ENCODE measurements at regions not wholly inside any gene's neighbourhood (a gene's known extent, or its start where the extent isn't known, plus 50 kb on each side); places are given as distances from the start of the nearest gene placed in this dataset.

DNA sequence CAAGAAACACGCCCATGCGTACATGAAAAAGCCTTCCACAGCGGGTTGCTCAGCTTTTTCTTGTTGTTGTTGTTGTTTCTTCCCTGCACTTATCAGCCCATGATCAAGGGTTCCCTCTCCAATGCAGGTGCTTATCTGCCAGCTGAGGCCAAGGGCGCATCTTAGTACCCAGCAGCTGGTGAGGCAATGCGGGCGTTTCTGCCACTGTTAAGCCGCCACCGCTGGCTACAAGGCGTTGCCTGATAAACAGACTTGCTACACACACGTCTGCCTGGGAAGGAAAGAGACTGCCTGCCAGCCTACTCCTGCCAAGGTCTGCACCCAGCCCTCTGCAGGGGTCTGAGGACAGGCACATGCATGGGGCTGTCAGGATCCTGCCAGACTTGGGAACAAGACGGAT, 345.9 kb downstream of the BCL11B start:
- H3K27ac ChIP-seq (replicated peaks): no peak overlapping the region
- TF ChIP-seq, protein P1, sequence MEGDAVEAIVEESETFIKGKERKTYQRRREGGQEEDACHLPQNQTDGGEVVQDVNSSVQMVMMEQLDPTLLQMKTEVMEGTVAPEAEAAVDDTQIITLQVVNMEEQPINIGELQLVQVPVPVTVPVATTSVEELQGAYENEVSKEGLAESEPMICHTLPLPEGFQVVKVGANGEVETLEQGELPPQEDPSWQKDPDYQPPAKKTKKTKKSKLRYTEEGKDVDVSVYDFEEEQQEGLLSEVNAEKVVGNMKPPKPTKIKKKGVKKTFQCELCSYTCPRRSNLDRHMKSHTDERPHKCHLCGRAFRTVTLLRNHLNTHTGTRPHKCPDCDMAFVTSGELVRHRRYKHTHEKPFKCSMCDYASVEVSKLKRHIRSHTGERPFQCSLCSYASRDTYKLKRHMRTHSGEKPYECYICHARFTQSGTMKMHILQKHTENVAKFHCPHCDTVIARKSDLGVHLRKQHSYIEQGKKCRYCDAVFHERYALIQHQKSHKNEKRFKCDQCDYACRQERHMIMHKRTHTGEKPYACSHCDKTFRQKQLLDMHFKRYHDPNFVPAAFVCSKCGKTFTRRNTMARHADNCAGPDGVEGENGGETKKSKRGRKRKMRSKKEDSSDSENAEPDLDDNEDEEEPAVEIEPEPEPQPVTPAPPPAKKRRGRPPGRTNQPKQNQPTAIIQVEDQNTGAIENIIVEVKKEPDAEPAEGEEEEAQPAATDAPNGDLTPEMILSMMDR (IDR thresholded peaks at IDR 0.05; ENCODE audit: insufficient read depth, low read length): no peak
- TF ChIP-seq, protein P2, sequence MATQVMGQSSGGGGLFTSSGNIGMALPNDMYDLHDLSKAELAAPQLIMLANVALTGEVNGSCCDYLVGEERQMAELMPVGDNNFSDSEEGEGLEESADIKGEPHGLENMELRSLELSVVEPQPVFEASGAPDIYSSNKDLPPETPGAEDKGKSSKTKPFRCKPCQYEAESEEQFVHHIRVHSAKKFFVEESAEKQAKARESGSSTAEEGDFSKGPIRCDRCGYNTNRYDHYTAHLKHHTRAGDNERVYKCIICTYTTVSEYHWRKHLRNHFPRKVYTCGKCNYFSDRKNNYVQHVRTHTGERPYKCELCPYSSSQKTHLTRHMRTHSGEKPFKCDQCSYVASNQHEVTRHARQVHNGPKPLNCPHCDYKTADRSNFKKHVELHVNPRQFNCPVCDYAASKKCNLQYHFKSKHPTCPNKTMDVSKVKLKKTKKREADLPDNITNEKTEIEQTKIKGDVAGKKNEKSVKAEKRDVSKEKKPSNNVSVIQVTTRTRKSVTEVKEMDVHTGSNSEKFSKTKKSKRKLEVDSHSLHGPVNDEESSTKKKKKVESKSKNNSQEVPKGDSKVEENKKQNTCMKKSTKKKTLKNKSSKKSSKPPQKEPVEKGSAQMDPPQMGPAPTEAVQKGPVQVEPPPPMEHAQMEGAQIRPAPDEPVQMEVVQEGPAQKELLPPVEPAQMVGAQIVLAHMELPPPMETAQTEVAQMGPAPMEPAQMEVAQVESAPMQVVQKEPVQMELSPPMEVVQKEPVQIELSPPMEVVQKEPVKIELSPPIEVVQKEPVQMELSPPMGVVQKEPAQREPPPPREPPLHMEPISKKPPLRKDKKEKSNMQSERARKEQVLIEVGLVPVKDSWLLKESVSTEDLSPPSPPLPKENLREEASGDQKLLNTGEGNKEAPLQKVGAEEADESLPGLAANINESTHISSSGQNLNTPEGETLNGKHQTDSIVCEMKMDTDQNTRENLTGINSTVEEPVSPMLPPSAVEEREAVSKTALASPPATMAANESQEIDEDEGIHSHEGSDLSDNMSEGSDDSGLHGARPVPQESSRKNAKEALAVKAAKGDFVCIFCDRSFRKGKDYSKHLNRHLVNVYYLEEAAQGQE (IDR thresholded peaks at IDR 0.05; ENCODE audit: insufficient replicate concordance, low read depth): no peak
- TF ChIP-seq POLR2AphosphoS5 (IDR thresholded peaks at IDR 0.05; ENCODE audit: low read depth): no peak
- no peak for TF ChIP-seq GABPA (IDR thresholded peaks at IDR 0.05; ENCODE audit: low read depth)
- no peak for TF ChIP-seq SPI1 (IDR thresholded peaks at IDR 0.05; ENCODE audit: borderline replicate concordance, low read depth)
- no peak for DNase-seq (ENCODE audit: low read depth in 1 of 2, low spot score in 1 of 2)
- no peaks in the 10 kb centered on the region for H3K27me3 ChIP-seq (ENCODE audit: insufficient read depth, poor library complexity, severe bottlenecking)
- no peak overlapping the region for H3K4me3 ChIP-seq (replicated peaks; ENCODE audit: insufficient read depth, low read length)

DNA sequence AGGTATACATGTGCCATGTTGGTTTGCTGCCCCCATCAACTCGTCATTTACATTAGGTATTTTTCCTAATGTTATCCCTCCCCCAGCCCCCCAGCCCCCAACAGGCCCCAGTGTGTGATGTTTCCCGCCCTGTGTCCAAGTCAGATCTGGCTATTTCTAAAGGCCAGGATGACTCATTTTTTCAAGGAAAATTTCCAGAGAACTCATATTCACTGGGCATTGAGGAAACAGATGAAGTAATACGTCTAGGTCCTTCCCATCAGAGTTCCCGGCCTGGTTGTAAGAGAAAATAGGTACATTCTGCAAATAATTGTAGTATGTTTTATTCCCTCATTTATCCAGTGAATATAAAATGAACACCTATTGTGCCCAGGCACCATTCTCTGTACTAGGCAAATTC, 345.2 kb downstream of the BCL11B start:
- DNase-seq (ENCODE audit: low read depth in 1 of 2, low spot score in 1 of 2): no peak
- TF ChIP-seq, protein P1 (IDR thresholded peaks at IDR 0.05; ENCODE audit: insufficient read depth, low read length): no peak
- TF ChIP-seq SPI1 (IDR thresholded peaks at IDR 0.05; ENCODE audit: borderline replicate concordance, low read depth) (no peak), POLR2AphosphoS5 (IDR thresholded peaks at IDR 0.05; ENCODE audit: low read depth) (no peak)
- TF ChIP-seq, protein P2 (IDR thresholded peaks at IDR 0.05; ENCODE audit: insufficient replicate concordance, low read depth): no peak
- H3K4me3 ChIP-seq (replicated peaks; ENCODE audit: insufficient read depth, low read length): no peak overlapping the region
- H3K27me3 ChIP-seq (ENCODE audit: insufficient read depth, poor library complexity, severe bottlenecking): no peaks in the 10 kb centered on the region
- no peak overlapping the region for H3K27ac ChIP-seq (replicated peaks)

DNA sequence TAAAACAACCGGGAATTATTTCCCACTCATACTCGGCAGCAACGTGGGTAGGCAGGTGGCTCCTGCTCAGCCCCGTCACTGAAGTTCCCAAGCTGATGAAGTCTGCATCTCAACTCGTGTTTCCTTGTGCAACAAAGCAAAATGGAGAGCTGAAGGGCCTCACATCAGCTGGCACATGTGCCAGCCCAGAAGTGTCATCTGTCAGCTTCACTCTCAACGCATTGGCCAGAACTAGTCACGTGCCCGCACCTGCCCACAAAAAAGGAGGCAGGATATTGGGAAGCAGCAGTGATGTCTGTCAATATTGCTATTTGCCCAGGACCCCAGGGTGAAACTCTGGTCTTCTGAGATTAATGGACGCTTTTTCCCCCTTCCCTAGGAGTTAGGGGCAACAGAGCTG, 344.0 kb downstream of the BCL11B start:
- no peak overlapping the region for H3K27ac ChIP-seq (replicated peaks)
- no peak for TF ChIP-seq POLR2AphosphoS5 (IDR thresholded peaks at IDR 0.05; ENCODE audit: low read depth)
- H3K4me3 ChIP-seq (replicated peaks; ENCODE audit: insufficient read depth, low read length): no peak overlapping the region
- no peaks in the 10 kb centered on the region for H3K27me3 ChIP-seq (ENCODE audit: insufficient read depth, poor library complexity, severe bottlenecking)
- DNase-seq (ENCODE audit: low read depth in 1 of 2, low spot score in 1 of 2): no peak

DNA sequence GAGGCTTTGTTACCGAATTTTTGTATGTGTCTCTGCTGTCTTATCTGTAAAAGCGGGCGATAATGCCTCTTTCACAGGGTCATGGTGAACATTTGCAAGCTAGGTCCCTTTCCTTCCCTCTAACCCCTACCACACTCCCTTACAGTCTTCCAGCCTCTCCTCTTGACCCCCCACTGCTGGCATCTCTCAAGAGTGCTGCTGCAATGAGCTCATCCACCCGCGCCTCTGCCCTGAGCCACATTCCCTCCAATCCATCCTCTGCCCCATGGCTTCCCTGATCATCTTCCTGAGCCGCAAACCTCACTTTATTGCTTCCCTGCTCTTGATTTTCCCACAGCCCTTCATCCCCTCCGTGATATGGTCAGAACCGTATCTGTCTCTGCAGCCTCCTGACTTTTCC, 343.6 kb downstream of the BCL11B start:
- Histone ChIP-seq H3K27me3 (ENCODE audit: insufficient read depth, poor library complexity, severe bottlenecking) (no peaks in the 10 kb centered on the region), H3K27ac (replicated peaks) (no peak overlapping the region), H3K4me3 (replicated peaks; ENCODE audit: insufficient read depth, low read length) (no peak overlapping the region)
- DNase-seq (ENCODE audit: low read depth in 1 of 2, low spot score in 1 of 2): no peak
- TF ChIP-seq, protein P1 (IDR thresholded peaks at IDR 0.05; ENCODE audit: insufficient read depth, low read length): no peak
- TF ChIP-seq, protein P2 (IDR thresholded peaks at IDR 0.05; ENCODE audit: insufficient replicate concordance, low read depth): no peak
- TF ChIP-seq POLR2AphosphoS5 (IDR thresholded peaks at IDR 0.05; ENCODE audit: low read depth) (no peak), SPI1 (IDR thresholded peaks at IDR 0.05; ENCODE audit: borderline replicate concordance, low read depth) (no peak), GABPA (IDR thresholded peaks at IDR 0.05; ENCODE audit: low read depth) (no peak)
